PC-9 (cell line): ENCODE measurements at regions not wholly inside any gene's neighbourhood (a gene's known extent, or its start where the extent isn't known, plus 50 kb on each side); places are given as distances from the start of the nearest gene placed in this dataset.

Experiments
- BruUV-seq: library from RNA; stranded (reverse); fragments of 400-500 nt; replicated peaks from 2 replicates; lab custom pipeline; 2021; lab: Mats Ljungman, UMichigan
- CTCF ChIA-PET: fragments of 300-600 bp; sonication (Branson Sonifier 250); formaldehyde crosslinking; loops from one replicate; lab custom pipeline; 2022; ENCODE audit warnings: antibody characterized with exemption; lab: Charles Lee
- POLR2A ChIA-PET: fragments of 300-600 bp; sonication (Branson Sonifier 250); formaldehyde crosslinking; loops from one replicate; lab custom pipeline; 2022; ENCODE audit warnings: antibody characterized with exemption; ENCODE audit not compliant: unreplicated experiment; lab: Charles Lee
- DNase-seq, 2 experiments: peaks; one replicate each; pipeline versions ENCODE4 v3.0.0 to v3.0.0-alpha.2; 2015 to 2022; ENCODE audit warnings: mixed read lengths in 1 of 2
- H2AFZ ChIP-seq: fragments of 200-600 bp; sonication (generic); 2 replicates; pipeline ENCODE4 v1.8.1; 2017; ENCODE audit warnings: antibody characterized with exemption
- H3F3A ChIP-seq: fragments of 200-600 bp; sonication (generic); 2 replicates; pipeline ENCODE4 v1.8.1; 2017; ENCODE audit warnings: antibody characterized with exemption, mild to moderate bottlenecking, low read depth; ENCODE audit not compliant: insufficient read depth
- H3K27ac ChIP-seq: fragments of 200-600 bp; sonication (generic); 2 replicates; pipeline ENCODE4 v1.6.1; 2016; ENCODE audit warnings: mixed run types
- H3K27me3 ChIP-seq: fragments of 200-600 bp; sonication (generic); 2 replicates; pipeline ENCODE4 v1.6.1; 2016; ENCODE audit warnings: low read depth, mixed run types; ENCODE audit not compliant: insufficient read depth
- H3K36me3 ChIP-seq: fragments of 200-600 bp; sonication (generic); 2 replicates; pipeline ENCODE4 v1.6.1; 2016; ENCODE audit warnings: low read depth, mixed run types
- H3K4me1 ChIP-seq: fragments of 200-600 bp; sonication (generic); replicated peaks from 2 replicates; pipeline ENCODE4 v1.6.1; 2016; ENCODE audit warnings: mixed run types; ENCODE audit not compliant: insufficient read depth
- H3K4me2 ChIP-seq: fragments of 200-600 bp; sonication (generic); 2 replicates; pipeline ENCODE4 v1.6.1; 2017; ENCODE audit warnings: mixed run types
- H3K4me3 ChIP-seq: fragments of 200-600 bp; sonication (generic); 2 replicates; pipeline ENCODE4 v1.6.1; 2016; ENCODE audit warnings: mixed run types
- H3K79me2 ChIP-seq: fragments of 200-600 bp; sonication (generic); 2 replicates; pipeline ENCODE4 v1.6.1; 2017; ENCODE audit warnings: low read depth, mixed run types
- H3K9me2 ChIP-seq: fragments of 200-600 bp; sonication (generic); 2 replicates; pipeline ENCODE4 v1.8.1; 2017; ENCODE audit warnings: mild to moderate bottlenecking; ENCODE audit not compliant: insufficient read depth
- H3K9me3 ChIP-seq: fragments of 200-600 bp; sonication (generic); 2 replicates; pipeline ENCODE4 v1.8.1; 2016; ENCODE audit warnings: low read depth; ENCODE audit not compliant: insufficient read depth
- H4K20me1 ChIP-seq: fragments of 200-600 bp; sonication (generic); 2 replicates; pipeline ENCODE4 v1.8.1; 2017; ENCODE audit not compliant: insufficient read depth
- CTCF ChIP-seq: fragments of 200-600 bp; sonication (generic); conservative IDR thresholded peaks from 2 replicates; pipeline ENCODE4 v1.6.1; 2017; ENCODE audit warnings: mixed run types, antibody characterized with exemption, mild to moderate bottlenecking, moderate library complexity
- EZH2 ChIP-seq: fragments of 200-600 bp; sonication (generic); IDR thresholded peaks from 2 replicates; pipeline ENCODE4 v1.8.0; 2017; ENCODE audit warnings: antibody characterized with exemption, low read depth
- intact Hi-C: fragments of 100-400 bp; cut with micrococcal nuclease; formaldehyde crosslinking; loops from one replicate; pipeline ENCODE4 v1.10.0; 2022; ENCODE audit not compliant: unreplicated experiment

GRCh38 chr4:114752391-114753165, 154.0 kb downstream of the UGT8 start:
- no peak overlapping the region for H3K4me3 ChIP-seq
- ChIA-PET CTCF (no interaction called here), POLR2A (no interaction called here)
- H3K79me2 ChIP-seq: no peaks in the 10 kb centered on the region
- H3K4me2 ChIP-seq: no peak overlapping the region
- H3K27me3 ChIP-seq: no peaks in the 10 kb centered on the region
- no peak for DNase-seq
- H3K4me1 ChIP-seq: no peaks in the 10 kb centered on the region
- intact Hi-C loops: no loop called here
- H4K20me1 ChIP-seq: no peaks in the 10 kb centered on the region
- no peaks in the 10 kb centered on the region for H3K9me2 ChIP-seq
- H3F3A ChIP-seq: no peaks in the 10 kb centered on the region
- BruUV-seq: no TSS peak
- no peaks in the 10 kb centered on the region for H3K36me3 ChIP-seq
- no peak for TF ChIP-seq CTCF
- TF ChIP-seq EZH2: no peak
- H2AFZ ChIP-seq: no peak overlapping the region
- H3K9me3 ChIP-seq: no peaks in the 10 kb centered on the region
- H3K27ac ChIP-seq: no peak overlapping the region

- Histone ChIP-seq H3K9me3 (no peaks in the 10 kb centered on the region), H4K20me1 (no peaks in the 10 kb centered on the region), H3K4me1 (no peaks in the 10 kb centered on the region), H3K4me3 (no peak overlapping the region), H3K79me2 (no peaks in the 10 kb centered on the region), H2AFZ (no peak overlapping the region), H3K4me2 (no peak overlapping the region), H3K9me2 (no peaks in the 10 kb centered on the region), H3F3A (no peaks in the 10 kb centered on the region), H3K36me3 (no peaks in the 10 kb centered on the region), H3K27ac (no peak overlapping the region), H3K27me3 (no peaks in the 10 kb centered on the region)
- no peak for DNase-seq
- ChIA-PET POLR2A (no interaction called here), CTCF (no interaction called here)
- intact Hi-C loops: no loop called here
- BruUV-seq: no TSS peak
- TF ChIP-seq EZH2: no peak
- TF ChIP-seq CTCF: no peak
Measured at GRCh38 chr4:114754616-114755015, 156.0 kb downstream of the UGT8 start.

GRCh38 chr4:114758066-114758465, 159.5 kb downstream of the UGT8 start:
- DNase-seq: no peak
- H3K36me3 ChIP-seq: no peaks in the 10 kb centered on the region
- H4K20me1 ChIP-seq: no peaks in the 10 kb centered on the region
- H3K27me3 ChIP-seq: no peaks in the 10 kb centered on the region
- H3F3A ChIP-seq: no peaks in the 10 kb centered on the region
- H3K4me2 ChIP-seq: no peak overlapping the region
- H3K9me3 ChIP-seq: no peaks in the 10 kb centered on the region
- POLR2A ChIA-PET: no interaction called here
- no peaks in the 10 kb centered on the region for H3K4me1 ChIP-seq
- H3K27ac ChIP-seq: no peak overlapping the region
- no peak for TF ChIP-seq EZH2
- TF ChIP-seq CTCF: no peak
- H3K9me2 ChIP-seq: no peaks in the 10 kb centered on the region
- H3K79me2 ChIP-seq: no peaks in the 10 kb centered on the region
- H3K4me3 ChIP-seq: no peak overlapping the region
- BruUV-seq: no TSS peak
- H2AFZ ChIP-seq: no peak overlapping the region
- intact Hi-C loops: no loop called here
- CTCF ChIA-PET: no interaction called here
